Neural cell (in vitro differentiated cells): ENCODE measurements at regions not wholly inside any gene's neighbourhood (a gene's known extent, or its start where the extent isn't known, plus 50 kb on each side); places are given as distances from the start of the nearest gene placed in this dataset.

Source experiments
- H2AFZ ChIP-seq: fragments of 200-600, 300-800 bp; sonication (generic), shearing (Covaris generic); 2 replicates; pipeline ENCODE4 v1.6.0; 2014; ENCODE audit warnings: low read depth, mild to moderate bottlenecking, antibody characterized with exemption, low read length, moderate library complexity
- H3F3A ChIP-seq: fragments of 200-600 bp; shearing (Covaris generic); 2 replicates; pipeline ENCODE4 v1.6.1; 2016; ENCODE audit warnings: mild to moderate bottlenecking, moderate library complexity, mixed read lengths, antibody characterized with exemption, low read length; ENCODE audit not compliant: insufficient read depth, poor library complexity, severe bottlenecking
- H3K27ac ChIP-seq: fragments of 200-600, 300-800 bp; sonication (generic), shearing (Covaris generic); 2 replicates; pipeline ENCODE4 v1.5.1; 2014; ENCODE audit warnings: mild to moderate bottlenecking, low read length, moderate library complexity
- H3K27me3 ChIP-seq: fragments of 300-800, 200-600 bp; sonication (generic), shearing (Covaris generic); 2 replicates; pipeline ENCODE4 v1.6.0; 2014; ENCODE audit warnings: mild to moderate bottlenecking, low read depth, low read length, moderate library complexity; ENCODE audit not compliant: insufficient read depth
- H3K36me3 ChIP-seq: fragments of 300-800, 200-600 bp; sonication (generic), shearing (Covaris generic); 2 replicates; pipeline ENCODE4 v1.5.1; 2014; ENCODE audit warnings: mild to moderate bottlenecking, antibody characterized with exemption, low read length, moderate library complexity; ENCODE audit not compliant: insufficient read depth
- H3K4me2 ChIP-seq: fragments of 300-800, 200-600 bp; sonication (generic), shearing (Covaris generic); 2 replicates; pipeline ENCODE4 v1.6.0; 2014; ENCODE audit warnings: mild to moderate bottlenecking, low read length
- H3K4me3 ChIP-seq: fragments of 300-800, 200-600 bp; sonication (generic), shearing (Covaris generic); 2 replicates; pipeline ENCODE4 v1.5.1; 2014; ENCODE audit warnings: mild to moderate bottlenecking, low read length, moderate library complexity
- H3K79me2 ChIP-seq: fragments of 200-600 bp; shearing (Covaris generic); replicated peaks from 2 replicates; pipeline ENCODE4 v1.6.0; 2014; ENCODE audit warnings: mild to moderate bottlenecking, low read length, moderate library complexity; ENCODE audit not compliant: insufficient read depth
- H3K9ac ChIP-seq: fragments of 300-800, 200-600 bp; sonication (generic), shearing (Covaris generic); 2 replicates; pipeline ENCODE4 v1.6.1; 2016; ENCODE audit warnings: mild to moderate bottlenecking, low read length, mixed read lengths
- H3K9me2 ChIP-seq: fragments of 200-600 bp; shearing (Covaris generic); 2 replicates; pipeline ENCODE4 v1.6.1; 2016; ENCODE audit warnings: mild to moderate bottlenecking, low read length, mixed read lengths; ENCODE audit not compliant: insufficient read depth
- H3K9me3 ChIP-seq: fragments of 200-600, 300-800 bp; sonication (generic), shearing (Covaris generic); 2 replicates; pipeline ENCODE4 v1.6.1; 2016; ENCODE audit warnings: mild to moderate bottlenecking, mixed run types, low read length, moderate library complexity, mixed read lengths
- H4K20me1 ChIP-seq: fragments of 200-600 bp; shearing (Covaris generic); 2 replicates; pipeline ENCODE4 v1.6.1; 2016; ENCODE audit warnings: mild to moderate bottlenecking, mixed run types; ENCODE audit not compliant: insufficient read depth
- EP300 ChIP-seq: fragments of 450-650 bp; conservative IDR thresholded peaks from 2 replicates; pipeline ENCODE4 v1.6.1; 2014; ENCODE audit warnings: antibody characterized with exemption, mild to moderate bottlenecking, moderate library complexity; ENCODE audit not compliant: poor library complexity, severe bottlenecking
- EZH2 ChIP-seq: fragments of 200-600, 300-800 bp; shearing (Covaris generic), sonication (generic); IDR thresholded peaks from 2 replicates; pipeline ENCODE4 v1.6.1; 2014; ENCODE audit warnings: antibody characterized with exemption, low read length, borderline replicate concordance, mild to moderate bottlenecking; ENCODE audit not compliant: insufficient read depth, poor library complexity, severe bottlenecking
- MXI1 ChIP-seq: fragments of 450-650 bp; conservative IDR thresholded peaks from 2 replicates; pipeline ENCODE4 v1.6.1; 2014; ENCODE audit warnings: antibody characterized with exemption, mild to moderate bottlenecking; ENCODE audit not compliant: poor library complexity, severe bottlenecking
- POLR2AphosphoS5 ChIP-seq: IDR thresholded peaks from 2 replicates; pipeline ENCODE4 v1.6.1; 2012
- RAD21 ChIP-seq: fragments of 450-650 bp; conservative IDR thresholded peaks from 2 replicates; pipeline ENCODE4 v1.6.1; 2014; ENCODE audit warnings: antibody characterized with exemption, mild to moderate bottlenecking, moderate library complexity
- REST ChIP-seq: IDR thresholded peaks from 2 replicates; pipeline ENCODE4 v1.6.1; 2012; ENCODE audit warnings: borderline replicate concordance
- SMC3 ChIP-seq: fragments of 450-650 bp; conservative IDR thresholded peaks from 2 replicates; pipeline ENCODE4 v1.6.1; 2014; ENCODE audit warnings: antibody characterized with exemption, mild to moderate bottlenecking, moderate library complexity; ENCODE audit not compliant: poor library complexity
- TAF1 ChIP-seq: IDR thresholded peaks from 2 replicates; pipeline ENCODE4 v1.6.1; 2012; ENCODE audit warnings: low read depth
- TF ChIP-seq, protein P1 (sequence below): fragments of 450-650 bp; IDR thresholded peaks from 2 replicates; pipeline ENCODE4 v1.5.1; 2014; ENCODE audit warnings: antibody characterized with exemption, mild to moderate bottlenecking, moderate library complexity; ENCODE audit not compliant: poor library complexity, severe bottlenecking

GRCh38 chr1:218775501-218776021, 398.1 kb upstream of the LYPLAL1 start:
- Histone ChIP-seq H3F3A (no peaks in the 10 kb centered on the region), H3K4me3 (no peak overlapping the region), H2AFZ (no peak overlapping the region), H3K27ac (no peak overlapping the region), H3K9ac (no peak overlapping the region), H3K79me2 (no peaks in the 10 kb centered on the region), H3K36me3 (no peaks in the 10 kb centered on the region), H3K9me2 (no peaks in the 10 kb centered on the region), H3K27me3 (no peaks in the 10 kb centered on the region), H4K20me1 (no peaks in the 10 kb centered on the region), H3K4me2 (no peak overlapping the region), H3K9me3 (no peaks in the 10 kb centered on the region)
- TF ChIP-seq REST (no peak), EP300 (no peak), EZH2 (no peak), MXI1 (no peak), SMC3 (no peak), RAD21 (no peak), TAF1 (no peak), POLR2AphosphoS5 (no peak)
- TF ChIP-seq, protein P1, sequence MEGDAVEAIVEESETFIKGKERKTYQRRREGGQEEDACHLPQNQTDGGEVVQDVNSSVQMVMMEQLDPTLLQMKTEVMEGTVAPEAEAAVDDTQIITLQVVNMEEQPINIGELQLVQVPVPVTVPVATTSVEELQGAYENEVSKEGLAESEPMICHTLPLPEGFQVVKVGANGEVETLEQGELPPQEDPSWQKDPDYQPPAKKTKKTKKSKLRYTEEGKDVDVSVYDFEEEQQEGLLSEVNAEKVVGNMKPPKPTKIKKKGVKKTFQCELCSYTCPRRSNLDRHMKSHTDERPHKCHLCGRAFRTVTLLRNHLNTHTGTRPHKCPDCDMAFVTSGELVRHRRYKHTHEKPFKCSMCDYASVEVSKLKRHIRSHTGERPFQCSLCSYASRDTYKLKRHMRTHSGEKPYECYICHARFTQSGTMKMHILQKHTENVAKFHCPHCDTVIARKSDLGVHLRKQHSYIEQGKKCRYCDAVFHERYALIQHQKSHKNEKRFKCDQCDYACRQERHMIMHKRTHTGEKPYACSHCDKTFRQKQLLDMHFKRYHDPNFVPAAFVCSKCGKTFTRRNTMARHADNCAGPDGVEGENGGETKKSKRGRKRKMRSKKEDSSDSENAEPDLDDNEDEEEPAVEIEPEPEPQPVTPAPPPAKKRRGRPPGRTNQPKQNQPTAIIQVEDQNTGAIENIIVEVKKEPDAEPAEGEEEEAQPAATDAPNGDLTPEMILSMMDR, result no peak

DNA sequence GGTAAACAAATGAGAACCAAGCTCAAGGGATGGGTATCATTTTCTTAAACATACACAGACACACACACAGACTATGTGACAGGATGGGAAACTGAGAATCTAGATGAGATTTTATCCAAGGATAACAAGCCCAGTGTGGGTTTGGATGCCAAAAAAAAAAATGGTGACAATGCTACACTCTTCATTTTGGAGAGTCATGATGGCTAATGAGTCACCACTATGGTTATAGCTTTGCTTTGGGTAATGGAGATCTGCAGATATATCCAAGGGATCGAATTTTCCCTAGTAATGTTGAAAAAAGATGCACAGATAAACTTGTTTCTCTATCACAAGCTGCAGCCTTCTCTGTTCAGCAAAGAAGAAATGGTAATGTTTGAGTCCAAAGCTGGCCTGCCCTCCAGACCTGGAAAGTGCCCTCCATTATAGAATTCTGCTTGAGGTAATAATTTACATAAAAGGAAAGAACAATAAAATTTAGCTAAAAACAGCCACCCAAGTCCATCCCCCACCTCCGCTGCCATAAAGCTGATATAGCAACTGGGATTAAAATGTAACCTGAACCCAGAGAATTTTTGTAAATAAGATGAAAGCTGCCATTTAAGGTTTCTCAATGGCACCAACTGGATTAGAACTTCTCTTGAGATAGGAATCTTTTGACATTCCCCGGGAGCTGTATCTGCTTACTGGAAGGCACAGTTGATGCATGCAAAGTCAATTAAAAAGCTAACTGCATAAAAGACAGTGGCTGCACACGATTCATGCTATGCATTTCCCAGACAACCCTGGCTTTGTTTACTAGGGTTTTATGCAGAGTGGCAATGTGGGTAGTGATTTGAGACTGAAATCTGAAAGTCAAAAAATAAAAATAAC, 395.2 kb upstream of the LYPLAL1 start:
- H3K27me3 ChIP-seq, result no peaks in the 10 kb centered on the region
- no peak overlapping the region for H3K9ac ChIP-seq
- H3F3A ChIP-seq, result no peaks in the 10 kb centered on the region
- no peak overlapping the region for H3K27ac ChIP-seq
- no peaks in the 10 kb centered on the region for H3K36me3 ChIP-seq
- H3K9me2 ChIP-seq, result no peaks in the 10 kb centered on the region
- no peak overlapping the region for H3K4me3 ChIP-seq
- H3K9me3 ChIP-seq, result no peaks in the 10 kb centered on the region
- H4K20me1 ChIP-seq, result no peaks in the 10 kb centered on the region
- H2AFZ ChIP-seq, result no peak overlapping the region
- TF ChIP-seq POLR2AphosphoS5 (no peak), EP300 (no peak)
- TF ChIP-seq, protein P1, result no peak
- no peaks in the 10 kb centered on the region for H3K79me2 ChIP-seq
- no peak overlapping the region for H3K4me2 ChIP-seq
